HG02970 (cell line): ENCODE measurements at regions not wholly inside any gene's neighbourhood (a gene's known extent, or its start where the extent isn't known, plus 50 kb on each side); places are given as distances from the start of the nearest gene placed in this dataset.
"Not testable (repeated sequence)": the region's sequence is repeated elsewhere in the genome, so short reads cannot be mapped to it uniquely, and the experiment has no call there.

Experiments used
- ATAC-seq: cut with Tn5 transposase; IDR thresholded peaks from one replicate; pipeline ENCODE4 v1.9.1; 2021; ENCODE audit warnings: mild to moderate bottlenecking, moderate library complexity, moderate number of reproducible peaks; ENCODE audit not compliant: unreplicated experiment, low FRiP score

DNA sequence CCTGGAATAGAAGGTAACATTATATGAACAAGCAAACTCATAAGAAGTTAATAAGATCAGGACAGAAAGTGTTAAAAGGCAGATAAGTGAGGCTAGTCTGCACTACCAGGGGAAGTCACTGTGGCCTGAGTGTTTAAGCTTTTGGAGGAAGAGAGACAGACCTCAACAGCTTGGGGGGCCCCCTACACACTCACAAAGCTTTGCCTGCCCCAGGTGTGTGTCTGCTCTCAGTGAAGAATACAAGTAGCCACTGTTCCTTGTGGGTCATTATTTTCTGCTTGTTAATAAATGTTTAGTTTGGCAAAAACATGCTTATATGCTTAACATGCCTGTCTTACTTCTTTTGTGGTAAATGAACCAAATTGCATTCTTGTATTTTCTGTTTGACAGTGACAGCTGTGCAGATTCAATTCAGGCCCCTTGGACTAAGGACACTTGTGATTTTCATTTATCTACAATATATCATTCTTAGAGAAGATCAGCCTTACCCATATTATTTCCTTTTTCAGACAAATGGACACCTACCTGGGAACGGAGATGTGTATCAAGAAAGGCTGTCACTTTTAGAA lies 50.7 kb upstream of the C12orf71 start:
- ATAC-seq = no peak

DNA sequence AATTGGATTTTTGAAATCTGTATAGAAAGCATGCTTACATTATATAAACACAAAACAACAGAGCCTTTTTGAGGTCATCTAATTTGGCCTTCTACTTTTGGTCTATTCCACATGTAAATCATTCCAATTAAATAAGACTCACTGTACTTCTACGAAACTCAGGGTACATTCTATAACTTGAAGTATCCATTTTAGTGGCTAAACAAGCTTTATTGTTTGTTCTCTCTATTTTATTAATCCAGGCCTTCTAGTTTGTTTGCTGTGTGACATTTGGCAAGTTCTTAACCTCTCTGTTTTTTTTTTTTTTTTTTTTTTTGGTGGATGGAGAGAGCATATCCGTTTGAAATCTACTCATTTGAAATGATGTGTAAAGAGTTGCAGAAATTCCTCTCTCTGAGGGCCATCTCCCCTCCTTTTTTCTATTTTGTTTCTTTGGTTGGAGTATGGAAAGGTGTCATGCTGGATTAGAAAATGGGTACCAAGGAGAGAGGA lies 58.1 kb upstream of the C12orf71 start:
- ATAC-seq = no peak

DNA sequence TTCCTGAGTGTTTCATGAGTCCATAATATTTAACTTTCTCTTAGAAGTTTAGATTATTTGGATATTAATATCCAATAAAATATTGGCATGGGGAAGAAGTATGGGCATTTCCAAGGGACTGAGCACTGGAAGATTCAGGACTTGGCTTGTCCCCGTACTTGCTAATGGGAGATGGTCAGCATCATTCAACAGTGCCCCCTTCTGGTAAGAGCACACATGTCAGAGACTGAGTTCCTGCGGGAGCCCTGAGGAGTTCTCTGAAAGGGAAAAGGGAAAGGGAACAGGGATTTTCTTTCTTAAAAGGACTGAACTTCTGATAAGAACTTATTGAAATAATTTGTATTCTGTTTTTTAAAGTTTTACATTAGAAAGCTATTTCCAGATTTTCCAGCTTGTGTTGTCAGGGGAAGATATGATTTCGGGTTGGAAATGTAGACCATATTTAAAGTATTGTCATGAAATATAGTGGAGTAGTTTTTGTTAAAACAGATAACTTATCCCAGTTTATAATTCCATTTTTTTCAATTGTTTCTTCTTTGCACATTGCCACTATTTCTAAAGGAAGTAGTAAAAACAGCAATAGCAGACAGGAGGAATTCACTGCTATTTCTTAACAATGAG lies 59.8 kb upstream of the C12orf71 start:
- ATAC-seq = no peak

DNA sequence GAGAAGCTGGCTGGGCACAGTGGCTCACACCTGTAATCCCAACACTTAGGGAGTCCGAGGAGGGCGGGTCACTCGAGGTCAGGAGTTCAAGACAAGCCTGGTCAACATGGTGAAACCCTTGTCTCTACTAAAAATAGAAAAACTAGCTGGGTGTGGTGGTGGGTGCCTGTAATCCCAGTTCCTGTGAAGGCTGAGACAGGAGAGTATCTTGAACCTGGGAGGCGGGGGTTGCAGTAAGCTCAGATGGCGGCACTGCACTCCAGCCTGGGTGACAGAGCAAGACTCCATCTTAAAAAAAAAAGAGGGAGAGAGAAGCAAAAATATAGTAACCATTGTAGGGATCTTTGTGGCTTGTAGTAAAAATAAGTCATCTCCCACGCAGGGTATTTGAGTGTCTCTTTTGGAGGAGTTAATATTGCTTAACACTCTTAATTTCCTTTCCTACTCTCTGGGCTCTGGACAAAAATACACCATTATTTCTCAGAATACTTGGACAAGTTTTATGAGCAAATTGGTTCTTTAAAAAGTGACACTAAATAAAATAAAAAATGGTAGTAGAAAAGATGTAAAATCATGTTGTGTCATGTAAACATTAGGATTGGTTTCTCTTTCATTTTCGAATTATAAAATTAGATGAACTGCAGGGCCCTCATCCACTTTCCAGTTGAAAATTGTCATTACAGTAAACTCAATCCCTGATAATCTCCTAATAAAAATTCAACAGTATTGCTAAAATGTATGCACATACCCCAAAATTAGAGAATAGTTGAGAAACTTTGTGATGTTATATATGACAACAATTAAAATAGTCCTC lies 61.1 kb upstream of the C12orf71 start:
- no peak for ATAC-seq

DNA sequence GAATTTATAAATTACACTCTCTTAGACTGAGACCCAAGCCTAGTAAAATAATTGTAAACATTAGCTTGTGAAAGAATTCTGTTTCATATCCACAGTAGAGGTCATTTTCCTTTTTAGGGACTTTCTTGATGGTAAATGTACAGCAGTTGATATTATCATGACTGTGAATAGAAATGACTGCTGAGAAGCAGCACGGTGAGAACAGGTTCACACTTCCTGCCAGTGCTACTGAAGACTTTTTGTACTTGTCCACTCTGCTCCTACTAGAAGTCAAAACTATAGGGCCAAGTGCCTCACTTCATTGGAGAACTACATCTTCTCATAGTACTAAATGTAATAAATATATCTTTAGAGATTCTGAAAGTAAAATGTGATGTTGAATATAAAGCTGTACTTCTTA lies 63.3 kb upstream of the C12orf71 start:
- not testable (repeated sequence) for ATAC-seq

DNA sequence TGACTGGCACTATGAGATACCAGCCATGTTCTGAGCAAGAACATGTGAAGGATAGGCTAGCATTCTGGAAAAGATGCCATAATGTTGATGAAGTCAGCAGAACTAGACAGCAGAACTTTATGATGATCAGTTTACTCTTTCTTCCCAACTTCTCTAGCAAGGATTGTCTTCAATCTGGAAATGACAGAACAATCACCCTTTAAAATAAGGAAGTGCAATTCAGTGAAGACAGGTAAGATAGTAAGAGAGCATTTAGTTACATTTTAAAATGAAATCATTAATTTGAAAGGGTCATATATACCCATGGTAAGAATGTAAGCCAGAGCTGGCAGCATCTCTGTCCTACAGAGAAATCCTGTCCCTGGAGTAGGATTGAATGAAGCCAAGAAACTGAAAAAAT lies 66.0 kb upstream of the C12orf71 start:
- no peak for ATAC-seq

DNA sequence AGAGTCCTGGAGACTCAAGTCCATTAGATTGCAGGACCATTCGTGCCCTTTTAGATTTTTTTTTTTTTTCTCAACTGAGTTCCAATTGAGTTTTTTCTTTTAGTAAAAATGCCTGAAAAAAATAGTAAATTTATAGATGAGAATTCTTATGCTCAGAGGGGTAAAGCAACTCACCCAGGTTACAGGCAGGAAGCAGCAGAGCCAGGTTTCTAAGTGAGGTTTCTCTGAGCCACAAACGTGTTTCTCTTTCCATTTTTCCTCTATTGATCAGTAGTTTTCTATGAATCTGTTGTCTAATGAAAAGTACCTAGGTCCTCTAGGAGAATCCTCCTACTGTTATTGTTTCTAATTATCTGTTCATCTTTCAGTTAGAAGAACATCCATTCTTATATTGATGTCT lies 66.4 kb upstream of the C12orf71 start:
- ATAC-seq = no peak

DNA sequence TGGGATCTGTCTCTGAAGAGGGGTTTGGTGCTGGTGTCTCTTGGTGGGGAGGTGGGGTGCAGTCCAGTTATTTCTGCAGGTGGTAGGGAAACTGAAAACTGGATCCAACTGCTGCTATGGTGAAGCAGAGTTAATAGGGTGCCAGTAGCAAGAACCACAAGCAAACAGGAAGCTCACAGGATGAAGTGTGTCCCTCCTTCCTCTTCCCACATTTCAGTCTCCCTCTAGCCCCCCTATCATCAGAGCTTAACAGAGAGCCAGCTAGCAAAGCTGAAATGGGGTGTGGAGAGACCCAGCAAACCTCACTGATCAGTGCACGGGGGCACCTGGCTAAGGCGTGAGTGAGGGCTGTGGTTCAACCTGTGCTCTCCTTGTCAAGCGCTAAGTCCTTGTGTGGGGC lies 69.1 kb upstream of the C12orf71 start:
- ATAC-seq = no peak

DNA sequence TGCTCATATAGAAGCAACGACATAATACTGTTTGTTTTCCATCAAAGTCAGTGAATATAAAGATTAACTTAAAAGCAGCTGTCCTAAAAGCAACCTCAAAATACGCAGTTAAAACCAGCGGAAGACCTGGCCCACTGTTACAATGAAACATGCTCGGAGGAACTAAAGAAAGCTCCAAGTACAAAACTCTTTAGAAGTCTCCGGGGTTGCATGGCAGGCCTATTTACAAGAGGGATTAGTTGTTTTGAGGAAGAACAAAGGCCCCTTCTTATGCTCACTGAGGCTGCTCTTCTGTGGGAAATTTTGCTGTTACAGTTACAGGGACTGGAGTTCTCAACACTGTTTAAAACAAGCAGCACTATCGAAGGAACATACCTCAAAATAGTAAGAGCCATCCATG lies 75.9 kb upstream of the C12orf71 start:
- ATAC-seq = no peak

DNA sequence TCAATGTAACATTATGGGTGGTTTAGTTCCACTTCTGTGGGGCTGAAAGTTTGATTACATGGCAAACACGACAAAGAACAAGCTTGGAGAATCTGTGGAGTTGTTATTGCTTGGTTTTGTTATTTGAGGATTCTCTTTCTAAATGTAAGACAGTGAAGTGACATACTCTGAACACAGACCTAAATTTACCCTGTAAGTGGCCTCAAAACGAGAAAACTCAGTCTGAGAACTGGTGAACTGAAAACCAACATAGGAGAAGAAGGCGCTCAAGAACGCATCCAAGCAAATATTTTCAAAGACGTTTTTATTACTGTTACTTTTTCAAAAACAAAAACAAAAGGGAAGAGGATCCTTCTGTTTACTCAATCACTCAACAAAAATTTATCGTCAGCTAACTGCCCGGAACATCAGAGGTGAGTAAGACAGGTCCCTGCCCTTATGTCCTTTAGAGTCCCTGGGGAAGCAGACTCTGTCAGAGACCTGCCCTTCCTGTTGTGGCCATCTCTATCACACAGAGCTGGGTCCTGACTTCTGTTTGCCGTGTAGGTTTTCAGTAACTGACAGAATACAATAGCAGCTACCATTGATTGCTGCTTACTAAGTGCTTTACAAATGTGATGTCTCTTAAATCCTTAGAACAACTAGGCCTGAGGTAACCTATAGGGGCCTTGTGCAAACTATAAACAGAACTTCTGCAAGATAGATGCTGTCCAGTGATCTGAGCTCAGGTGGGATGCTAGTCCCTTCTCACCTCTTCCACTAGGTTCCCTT lies 79.3 kb upstream of the C12orf71 start:
- ATAC-seq = no peak

DNA sequence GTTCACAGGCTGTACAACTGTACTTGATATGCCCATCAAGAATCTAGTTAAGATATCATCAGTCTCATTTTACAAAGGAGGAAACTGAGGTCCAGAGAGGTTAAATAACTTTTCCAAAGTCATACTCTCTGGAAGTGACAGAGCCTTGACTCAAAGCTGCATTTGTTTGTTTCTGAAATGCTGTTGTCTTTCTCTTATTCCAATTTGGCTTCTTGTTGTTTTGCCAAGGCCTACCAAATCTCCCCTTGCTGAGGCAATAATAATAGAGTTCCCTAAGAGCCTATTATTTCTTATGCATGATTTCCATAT lies 79.8 kb upstream of the C12orf71 start:
- no peak for ATAC-seq

DNA sequence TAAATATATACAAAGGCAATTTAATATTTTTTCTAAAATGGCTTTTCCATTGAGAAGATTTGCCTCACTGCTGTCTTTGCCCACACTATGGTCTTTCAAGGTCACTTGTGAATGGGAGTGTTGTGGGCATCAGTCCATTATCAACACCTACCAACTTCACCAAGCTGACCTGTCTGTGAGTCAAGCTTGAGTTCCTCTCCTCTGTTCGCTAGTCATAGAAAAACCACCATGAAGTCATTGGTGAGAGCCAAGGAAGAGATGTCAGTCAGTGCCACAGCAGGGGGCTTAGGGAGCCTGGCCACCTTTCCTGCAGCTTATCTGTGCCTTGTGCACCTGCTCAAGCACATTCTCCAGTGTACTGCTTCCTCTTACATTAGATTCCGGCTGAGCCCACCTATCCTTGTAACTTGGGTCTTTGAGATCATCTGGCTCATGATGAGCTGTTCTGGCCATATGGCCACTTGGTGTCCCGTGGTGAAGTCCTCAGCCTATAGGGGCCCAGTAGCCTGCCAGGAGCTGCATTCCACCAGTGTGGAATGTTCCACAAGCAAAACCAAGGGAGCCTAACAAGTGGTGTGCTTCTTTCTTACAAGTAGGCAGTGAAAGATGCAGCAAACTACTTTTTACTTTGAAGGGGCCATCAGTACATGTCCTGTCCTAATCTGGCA lies 80.8 kb upstream of the C12orf71 start:
- no peak for ATAC-seq

DNA sequence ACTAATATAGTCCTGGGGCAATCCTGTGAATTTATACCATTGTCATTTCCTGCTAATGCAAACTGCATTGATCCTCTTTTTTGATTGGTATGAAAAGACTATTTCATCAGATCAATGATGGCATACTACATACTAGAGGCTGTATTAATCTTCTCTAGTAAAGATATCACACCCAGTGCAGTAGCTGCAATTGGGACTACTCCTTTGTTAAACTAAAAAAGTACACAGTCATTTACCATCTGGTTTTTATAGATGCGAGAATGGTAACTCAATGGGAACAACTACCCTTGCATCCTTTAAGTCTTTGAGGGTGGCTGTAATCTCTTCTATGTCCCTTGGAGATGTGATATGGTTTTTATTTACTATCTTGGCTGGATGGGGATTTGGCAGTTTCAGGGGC lies 80.2 kb upstream of the STK38L start:
- ATAC-seq = no peak

DNA sequence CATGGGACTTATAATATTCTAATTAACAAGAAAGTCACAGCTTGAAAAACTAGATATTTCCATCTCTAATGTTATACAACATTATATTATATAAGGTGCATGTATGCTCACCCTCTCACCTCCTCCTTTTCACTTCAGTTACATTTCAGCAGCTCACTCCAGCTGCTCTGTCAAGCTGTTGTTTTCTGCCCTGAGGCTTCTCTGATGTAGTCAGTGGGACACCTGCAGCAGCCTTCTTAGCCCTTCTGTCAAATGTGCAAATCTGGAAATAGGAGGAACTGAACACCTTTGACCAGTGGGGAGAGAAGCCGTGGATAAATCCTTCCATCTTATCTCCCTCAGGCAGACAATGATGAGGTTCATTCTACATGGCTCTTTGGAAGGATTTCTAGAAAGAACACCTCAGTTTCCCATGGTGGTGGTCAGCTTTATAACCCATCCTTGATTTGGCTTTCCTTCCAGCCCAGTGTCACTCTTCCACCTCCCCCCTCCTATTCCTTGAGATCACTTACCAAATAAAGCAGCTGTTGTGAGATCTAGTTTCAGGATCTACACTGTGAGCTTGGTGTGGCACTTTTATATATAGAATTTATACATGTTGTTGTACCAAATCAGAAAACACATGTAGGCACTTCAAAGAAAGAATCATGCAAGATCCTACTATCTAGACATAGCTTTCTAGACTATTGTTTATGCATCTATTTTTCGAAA lies 79.6 kb upstream of the STK38L start:
- no peak for ATAC-seq

DNA sequence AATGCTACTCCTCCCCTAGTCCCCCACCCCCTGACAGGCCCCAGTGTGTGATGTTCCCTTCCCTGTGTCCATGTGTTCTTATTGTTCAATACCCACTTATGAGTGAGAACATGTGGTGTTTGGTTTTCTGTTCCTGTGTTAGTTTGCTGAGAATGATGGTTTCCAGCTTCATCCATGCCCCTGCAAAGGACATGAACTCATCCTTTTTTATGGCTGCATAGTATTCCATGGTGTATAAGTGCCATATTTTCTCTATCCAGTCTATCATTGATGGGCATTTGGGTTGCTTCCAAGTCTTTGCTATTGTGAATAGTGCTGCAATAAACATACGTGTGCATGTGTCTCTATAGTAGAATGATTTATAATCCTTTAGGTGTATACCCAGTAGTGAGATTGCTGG lies 78.1 kb upstream of the STK38L start:
- not testable (repeated sequence) for ATAC-seq

DNA sequence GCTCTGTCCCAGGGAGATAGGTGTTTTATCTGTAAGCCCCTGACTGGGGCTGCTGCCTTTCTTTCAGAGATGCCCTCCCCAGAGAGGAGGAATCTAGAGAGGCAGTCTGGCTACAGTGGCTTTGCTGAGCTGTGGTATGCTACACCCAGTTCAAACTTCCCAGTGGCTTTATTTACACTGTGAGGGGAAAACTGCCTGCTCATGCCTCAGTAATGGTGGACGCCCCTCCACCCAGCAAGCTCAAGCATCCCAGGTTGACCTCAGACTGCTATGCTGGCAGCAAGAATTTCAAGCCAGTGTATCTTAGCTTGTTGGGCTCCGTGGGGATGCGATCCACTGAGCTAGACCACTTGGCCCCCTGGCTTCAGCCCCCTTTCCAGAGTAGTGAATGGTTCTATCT lies 72.6 kb upstream of the STK38L start:
- ATAC-seq = not testable (repeated sequence)

DNA sequence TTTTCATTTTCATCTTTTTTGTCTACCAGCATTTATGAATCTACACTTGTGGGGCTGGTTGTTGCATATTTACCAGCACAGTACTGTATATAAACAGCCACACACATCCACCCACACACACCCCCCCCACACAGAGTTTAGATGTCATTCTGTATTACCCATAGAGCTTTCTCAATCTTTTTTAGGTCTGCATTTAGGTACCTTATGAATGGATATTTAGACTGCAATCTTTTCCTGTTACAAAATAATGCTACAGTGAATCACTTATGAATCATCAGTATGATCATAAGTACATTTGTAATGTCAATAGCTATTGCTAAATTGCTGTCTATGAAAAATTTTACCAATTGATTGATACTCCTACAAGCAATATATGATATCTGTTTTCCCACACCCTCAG lies 67.3 kb upstream of the STK38L start:
- ATAC-seq = no peak

DNA sequence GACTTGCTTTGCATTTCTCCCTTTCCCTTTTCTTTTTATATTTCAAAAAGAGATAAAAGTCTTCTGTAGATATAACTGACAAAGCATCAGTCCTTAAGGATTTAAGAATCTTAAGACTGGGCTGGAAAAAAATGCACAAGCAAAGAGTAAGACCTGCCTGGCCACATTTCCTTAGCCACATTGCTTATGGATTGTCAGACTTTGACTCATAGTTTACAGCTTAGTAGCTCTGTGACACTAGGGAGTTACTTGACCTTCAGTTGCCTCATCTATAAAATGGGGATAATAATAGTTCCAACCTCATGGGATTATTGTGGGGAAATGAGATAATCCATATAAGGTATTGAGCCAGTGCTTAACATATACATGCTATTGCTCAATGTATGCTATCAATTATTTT lies 66.4 kb upstream of the STK38L start:
- no peak for ATAC-seq

DNA sequence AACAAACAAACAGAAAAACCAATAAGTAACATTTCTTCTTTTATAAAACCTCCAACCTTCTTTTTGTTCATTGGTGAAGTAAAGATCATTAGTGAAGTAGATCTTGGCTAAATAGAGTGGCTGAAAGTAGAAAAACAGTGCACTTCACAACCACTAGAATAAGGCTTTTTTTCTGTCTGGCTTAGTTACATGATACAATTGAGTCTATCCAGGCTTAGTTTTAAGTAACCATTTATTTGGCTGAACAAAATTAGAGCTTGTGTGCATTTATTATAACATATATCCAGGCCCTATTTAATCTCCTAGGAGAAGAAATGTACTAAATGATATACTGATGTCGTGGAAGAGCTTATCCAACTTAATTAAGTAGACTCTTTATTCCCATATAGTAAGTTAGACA lies 65.8 kb upstream of the STK38L start:
- ATAC-seq = no peak
